Activated CD8-positive, alpha-beta memory T cell treated with anti-CD3 and anti-CD28 coated beads, Interleukin-2, amount 50 U/mL, for 24 hours (primary cell): ENCODE measurements at regions not wholly inside any gene's neighbourhood (a gene's known extent, or its start where the extent isn't known, plus 50 kb on each side); places are given as distances from the start of the nearest gene placed in this dataset.
"Not testable (repeated sequence)": the region's sequence is repeated elsewhere in the genome, so short reads cannot be mapped to it uniquely, and the experiment has no call there.

Source experiments
- DNase-seq: peaks from one replicate; pipeline ENCODE4 v3.0.0-alpha.2; 2020; ENCODE audit errors: extremely low read depth

DNA sequence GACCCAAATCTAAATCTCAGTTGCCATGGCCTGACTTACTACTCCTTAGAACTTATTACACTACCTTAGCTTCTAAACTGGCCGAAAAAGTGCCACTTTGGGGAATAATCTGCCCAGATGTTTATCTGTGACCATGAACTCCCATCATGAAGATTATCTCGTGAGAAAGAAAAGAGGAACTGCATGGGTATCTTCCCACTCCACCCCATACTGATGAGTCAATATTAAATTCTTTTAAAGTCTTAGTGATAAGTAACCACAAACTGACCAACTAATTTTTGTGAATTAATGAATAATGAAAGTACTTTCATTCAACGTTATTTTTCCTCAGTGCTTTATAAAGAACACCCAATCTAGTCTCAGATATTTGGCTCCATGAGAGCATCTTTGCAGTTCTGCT lies 493.5 kb downstream of the EBF1 start:
- DNase-seq: no peak

DNA sequence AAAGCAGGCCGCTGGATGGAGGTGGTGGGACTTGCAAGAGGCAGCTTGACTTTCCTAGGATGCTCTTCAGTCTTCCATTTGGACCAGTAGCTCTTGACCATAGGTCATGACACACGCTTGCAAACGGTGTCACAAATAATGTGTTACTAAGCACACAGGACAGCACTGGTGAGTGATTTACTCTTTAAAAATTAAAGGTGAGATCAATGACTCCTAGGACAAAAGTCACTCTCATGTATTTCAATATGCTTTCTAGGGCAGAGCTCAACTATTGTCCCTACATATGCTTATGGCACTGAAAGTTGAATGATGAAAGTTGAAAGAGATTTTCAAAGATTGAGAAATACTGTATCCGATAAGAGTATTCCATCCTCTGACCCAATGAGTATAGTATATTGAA lies 496.7 kb downstream of the EBF1 start:
- DNase-seq: no peak

DNA sequence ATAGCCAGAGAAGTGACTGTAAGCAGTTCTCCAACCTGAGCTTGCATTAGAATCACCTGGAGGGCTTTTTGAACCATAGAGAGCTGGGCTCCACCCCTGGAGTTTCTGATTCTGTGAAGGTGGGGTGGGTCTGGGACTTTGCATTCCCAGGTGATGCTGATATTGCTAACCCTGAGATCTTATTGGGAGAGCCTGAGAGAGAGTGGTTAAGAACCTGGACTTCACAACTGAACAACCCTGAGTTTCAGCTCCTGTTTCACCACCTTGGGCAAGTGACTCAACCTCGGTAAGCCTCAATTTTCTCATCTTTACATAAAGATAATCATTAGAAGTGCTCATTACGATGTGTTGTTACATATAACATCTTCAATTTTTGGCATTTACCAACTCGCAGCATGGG lies 498.6 kb downstream of the EBF1 start:
- DNase-seq: no peak

DNA sequence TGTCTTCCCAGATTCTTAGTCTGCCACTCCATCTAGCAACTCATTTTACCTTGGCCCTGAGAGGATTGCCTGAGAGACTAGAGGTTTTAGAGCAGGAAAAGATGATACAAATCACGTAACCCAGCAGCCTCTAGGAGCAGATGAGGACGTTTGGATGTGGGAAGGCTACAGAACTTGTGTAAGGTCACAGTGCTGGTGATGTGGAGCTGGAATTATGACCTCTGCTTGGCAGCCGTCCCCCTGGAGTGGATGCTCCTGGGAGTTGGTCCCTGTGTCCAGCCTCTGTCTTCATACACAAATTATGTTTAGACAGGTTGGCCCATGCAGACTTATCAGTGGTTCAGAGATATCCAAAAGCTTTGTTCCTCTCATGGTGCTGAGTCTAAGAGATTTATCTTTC lies 499.0 kb downstream of the EBF1 start:
- no peak for DNase-seq

DNA sequence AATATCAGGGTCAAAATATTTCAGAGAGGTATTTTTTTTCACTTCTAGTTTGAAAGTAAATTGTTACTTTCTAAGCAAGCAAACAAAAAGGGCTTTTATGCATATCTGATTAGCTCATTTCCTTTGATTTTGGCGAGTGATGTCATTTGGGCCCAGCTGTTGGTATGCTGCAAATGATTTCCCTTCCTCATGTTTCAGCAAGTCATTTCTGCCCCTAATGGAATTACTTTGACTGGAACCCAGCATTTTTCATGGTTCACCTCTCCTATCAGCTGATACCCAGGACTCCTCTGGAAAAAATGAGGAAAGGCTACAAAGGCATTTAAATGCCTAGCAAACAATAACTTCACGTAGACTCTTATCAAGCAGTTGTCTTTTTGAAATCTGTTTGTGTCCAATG lies 500.6 kb downstream of the EBF1 start:
- DNase-seq: no peak

DNA sequence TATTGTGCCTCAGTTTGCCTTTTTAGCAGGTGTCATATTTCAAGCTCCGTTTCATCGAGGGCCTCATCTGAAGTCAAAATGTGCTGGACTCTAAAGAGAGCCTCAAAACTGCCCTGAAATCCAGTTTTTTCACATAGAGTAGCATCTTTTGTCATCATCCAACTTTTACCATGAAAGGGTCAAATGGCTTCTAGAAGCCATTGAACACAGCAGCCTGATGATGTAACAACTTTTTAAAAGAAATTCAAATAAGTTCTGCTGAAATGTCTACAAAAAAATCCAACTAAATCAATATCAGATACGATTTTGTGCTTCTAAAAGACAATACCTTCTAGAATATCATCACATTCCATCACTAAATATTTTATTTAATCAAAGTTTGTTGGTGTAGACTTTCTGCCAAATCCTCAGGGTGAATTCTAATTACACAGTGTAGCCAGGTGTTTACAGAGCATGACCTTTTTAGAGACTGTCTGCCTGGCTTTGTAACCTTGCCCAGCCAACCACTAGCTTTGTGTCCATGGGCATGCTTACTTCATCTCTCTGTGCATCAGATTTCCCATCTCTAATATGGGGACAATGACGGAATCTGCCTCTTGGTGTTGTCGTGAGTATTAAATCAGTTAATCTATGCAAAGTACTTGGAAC lies 505.0 kb downstream of the EBF1 start:
- no peak for DNase-seq

DNA sequence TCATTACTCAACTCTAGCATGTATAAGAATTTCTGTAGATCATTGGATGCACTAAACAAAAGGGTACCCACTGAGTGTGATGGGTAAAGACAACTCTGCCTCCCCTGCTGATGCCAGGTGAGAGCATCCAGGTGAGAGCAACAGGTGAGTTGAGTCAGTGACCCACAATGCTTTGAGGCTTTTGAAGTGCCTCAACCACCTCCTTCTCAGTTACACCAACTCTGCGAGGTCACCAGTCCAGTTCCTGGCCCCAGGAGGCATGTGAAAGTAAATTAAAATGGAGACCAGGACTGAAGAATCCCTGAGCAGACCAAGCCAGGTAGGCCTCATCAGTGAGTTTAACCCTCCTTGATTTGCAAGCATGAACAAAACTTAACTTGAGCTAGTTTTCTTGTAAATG lies 505.8 kb downstream of the EBF1 start:
- DNase-seq: no peak

DNA sequence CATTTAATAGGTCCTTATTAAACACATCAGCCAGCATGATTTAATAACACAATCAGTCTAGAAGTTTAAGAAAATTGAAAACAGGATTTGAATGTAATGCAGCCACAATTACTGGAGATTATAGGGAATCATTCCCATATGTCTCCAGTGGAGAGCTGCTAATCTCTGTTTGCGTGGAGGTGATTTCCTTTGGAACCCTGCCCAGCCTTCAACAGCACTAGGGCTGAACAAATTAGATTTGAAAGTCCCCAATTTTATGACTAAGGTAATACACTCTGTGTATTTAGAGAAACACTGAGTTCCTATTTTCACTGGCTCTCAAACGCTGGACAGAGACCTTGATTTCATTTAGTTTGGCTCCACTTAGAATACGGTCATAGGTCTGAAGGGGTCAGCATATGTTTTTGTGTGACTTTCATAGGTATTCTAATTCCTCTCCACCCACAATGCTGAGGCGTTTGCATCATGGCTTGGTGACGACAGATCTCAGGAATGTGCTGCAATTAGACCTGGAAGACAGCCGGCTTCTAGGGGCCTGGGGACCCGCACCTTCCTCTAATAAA lies 508.3 kb downstream of the EBF1 start:
- no peak for DNase-seq

DNA sequence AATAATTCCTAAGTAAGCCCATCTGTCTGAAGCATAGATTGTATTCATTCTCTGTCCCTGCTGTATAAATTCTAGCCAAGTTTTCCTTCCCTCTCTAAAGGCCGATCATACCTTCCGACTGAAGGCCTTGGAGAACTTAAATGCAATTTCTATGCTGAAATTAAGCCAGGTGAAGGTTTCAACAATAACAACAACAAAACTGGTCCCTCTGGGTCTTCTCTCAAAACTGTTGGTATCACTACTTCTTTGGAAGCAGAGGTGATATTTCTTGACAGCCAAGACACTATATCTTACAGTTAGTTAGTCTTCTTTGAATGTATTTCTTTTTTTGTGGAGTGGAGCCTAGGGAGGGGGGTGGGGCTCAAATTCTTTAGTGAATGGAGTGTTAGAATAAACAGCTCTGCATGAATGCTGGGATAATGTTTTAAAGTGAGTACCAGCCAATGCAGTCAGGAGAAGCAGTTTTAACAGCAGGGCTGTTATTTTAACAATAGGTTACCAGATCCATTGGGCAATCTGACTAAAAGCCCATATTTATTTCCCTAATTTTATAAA lies 508.9 kb downstream of the EBF1 start:
- no peak for DNase-seq

DNA sequence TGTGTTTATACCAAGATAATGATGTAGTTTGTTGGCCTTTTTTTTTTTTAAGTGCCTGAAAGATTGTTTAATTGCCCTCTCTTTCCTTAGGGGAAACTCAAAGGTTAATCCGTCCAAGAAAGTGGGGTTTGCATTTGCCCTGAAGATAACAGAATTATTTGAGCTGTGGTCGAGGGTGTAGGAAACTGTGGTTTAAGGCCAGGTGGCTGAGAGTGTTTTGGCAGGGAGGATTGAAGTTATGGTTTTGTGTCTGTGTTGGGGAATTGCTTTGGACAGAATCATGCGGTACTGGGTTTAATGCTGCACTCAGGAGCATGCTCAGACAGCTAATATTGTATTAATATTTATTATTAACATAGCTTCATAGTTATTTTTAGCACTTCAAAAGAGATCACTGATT lies 509.8 kb downstream of the EBF1 start:
- no peak for DNase-seq

DNA sequence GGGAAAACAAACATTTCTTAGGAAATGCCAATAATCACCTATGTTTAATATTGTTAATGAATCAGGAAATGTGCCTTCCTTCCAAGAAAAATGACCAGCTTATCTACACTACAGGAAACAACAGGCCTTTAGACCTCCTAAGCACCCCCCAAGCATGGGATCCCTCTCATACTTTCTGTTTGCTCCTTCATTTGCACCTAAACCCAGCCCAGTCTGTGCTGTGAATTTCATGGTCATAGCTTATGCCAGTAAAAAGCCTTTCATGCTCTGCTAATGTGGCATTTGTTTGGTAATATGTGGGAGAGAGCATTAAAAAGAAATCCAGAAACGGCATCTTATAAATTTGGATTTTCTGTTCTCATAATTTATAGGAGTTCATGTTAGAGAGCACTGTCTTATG lies 511.1 kb downstream of the EBF1 start:
- DNase-seq: no peak

DNA sequence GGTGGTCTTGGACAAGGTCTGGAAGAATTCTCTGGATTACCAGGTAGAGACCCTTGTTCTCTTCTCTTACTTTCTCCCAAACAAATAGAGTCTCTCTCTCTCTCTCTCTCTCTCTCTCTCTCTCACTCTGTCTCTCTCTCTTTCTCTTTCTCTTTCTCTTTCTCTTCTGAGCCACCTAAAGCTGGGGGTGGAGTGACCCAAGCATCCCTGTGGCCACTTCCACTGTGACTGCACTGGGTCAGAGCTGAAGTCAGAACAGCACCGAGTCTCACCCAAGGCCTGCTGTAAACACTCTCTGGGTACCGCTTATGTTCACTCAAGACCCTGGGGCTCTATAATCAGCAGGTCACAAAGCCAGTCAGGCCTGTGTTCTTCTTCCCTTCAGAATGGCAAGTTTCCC lies 513.7 kb downstream of the EBF1 start:
- DNase-seq: no peak

DNA sequence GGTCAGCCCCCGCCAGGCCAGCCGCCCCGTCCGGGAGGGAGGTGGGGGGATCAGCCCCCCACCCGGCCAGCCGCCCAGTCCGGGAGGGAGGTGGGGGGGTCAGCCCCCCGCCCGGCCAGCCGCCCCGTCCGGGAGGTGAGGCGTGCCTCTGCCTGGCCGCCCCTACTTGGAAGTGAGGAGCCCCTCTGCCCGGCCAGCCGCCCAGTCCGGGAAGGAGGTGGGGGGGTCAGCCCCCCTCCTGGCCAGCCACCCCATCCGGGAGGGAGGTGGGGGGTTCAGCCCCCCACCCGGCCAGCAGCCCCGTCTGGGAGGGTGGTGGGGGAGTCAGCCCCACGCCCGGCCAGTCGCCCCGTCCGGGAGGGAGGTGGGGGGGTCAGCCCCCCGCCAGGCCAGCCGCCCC lies 517.0 kb downstream of the EBF1 start:
- not testable (repeated sequence) for DNase-seq

DNA sequence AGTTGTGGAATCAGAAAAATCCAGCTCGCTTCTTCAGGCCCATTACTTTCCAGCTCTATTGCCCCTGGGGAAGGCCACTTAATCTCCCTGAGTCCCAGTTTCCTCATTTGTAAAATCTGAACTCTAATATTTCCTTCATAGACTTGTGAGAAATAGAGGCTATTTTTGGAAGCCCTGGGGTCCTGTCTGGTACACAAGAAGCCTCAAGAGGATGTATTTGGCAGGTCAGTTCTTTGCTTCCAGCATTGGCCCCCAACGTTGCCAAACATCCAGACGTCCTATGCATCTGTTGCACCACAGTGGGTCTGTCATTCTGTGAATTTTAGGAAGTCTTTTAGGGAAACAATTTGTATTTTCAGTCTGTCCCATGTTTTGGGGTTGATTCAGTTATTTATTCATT lies 525.9 kb downstream of the EBF1 start:
- DNase-seq: no peak

DNA sequence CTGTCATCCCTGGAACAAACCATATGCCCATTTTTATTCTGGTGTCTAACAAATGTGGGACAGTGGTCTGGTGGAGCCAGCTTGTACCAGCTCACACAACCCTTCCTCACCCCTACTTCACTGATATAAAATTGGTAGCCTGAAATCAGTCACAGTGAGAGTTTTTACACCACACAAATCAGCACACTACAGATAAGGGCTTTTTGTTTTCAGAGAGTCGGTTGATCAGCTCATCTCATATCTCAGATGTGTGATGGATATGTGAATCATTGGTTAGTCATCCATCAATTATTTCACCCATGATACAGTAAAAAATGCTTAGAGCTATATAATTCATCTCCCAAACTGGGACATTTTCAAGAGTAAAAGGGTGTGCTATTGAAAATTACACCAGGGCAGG lies 529.2 kb downstream of the EBF1 start:
- no peak for DNase-seq

DNA sequence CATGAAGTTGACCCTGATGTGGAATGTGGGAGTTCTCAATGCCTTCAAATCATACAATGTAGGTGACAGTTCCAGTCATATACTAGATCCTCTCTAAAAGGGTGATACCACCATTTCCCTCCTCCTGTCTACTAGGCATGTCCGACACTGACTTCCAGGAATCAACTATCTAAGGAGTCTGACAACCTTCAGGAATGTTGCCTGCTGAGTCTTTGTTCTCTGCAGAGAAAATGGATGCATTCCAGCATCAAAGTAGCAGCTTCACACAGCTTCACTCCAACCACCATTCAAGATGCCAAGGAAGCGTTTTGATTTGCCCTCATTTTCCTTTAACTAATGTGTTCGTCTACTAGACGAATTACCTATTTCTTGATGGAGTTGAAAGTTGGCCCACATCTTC lies 530.2 kb downstream of the EBF1 start:
- no peak for DNase-seq

DNA sequence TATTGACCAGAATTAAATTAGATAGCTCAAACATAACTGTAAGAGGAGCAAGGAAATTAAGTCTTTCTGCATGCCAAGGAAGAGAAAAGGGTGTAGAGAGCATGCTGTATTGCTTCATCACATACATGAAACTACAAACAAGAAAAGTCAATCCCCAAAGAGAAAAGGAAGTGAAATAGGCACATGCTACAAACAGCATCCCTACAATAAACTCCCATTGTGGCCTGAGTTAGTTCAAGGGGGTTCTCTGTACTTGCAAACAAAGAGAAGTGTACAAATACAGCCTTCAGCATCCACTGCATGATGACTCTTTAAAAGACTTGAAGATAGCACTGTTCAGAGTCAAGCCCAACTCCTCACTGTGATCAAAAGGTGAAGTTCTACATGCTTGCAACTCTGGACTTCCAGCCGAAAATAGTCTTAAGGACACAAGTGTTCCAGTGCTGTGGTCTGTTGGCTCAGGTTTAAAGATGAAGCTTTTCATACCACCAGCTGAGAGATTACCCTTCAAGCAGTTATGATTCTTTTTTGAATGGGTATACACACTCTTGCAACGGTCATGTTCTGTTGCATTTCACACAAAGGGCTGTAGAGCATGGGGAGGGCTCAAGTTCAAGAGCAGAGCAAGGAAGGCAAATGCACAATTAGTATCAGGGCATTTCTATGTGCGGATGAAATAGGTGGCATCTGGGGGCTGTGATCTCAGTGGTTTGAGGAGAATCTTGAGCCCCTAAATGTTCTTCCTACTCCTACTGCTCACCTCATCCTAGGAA lies 534.5 kb downstream of the EBF1 start:
- no peak for DNase-seq

DNA sequence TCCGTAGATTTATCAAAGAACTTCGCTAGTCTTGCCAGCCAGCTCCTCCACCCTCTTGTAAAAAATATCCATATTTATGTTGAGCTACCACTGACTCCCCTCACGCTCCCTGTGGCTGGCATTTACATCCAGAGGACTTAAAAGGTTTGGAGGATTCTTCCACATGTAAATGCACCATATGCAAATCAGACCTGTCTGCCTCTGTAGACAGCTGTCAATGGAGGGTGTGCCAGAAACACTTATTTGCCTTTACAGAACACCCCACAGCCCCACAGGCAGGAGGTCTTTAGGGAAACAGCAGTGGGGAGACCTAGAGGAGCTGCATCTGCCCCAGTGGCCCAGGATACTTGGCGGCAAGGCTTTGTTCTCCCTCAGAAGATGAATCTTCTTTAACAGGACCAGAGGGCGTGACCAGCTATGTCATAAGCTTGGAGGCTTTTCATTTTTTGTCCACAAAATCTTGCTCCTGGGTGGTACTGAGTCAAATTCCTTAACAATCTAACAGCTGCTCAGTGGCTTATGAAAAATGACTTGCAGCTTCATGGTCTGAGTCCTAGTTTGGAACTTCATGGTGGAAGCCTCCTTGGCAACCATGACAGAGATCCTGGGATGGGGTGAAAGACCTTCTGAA lies 535.8 kb downstream of the EBF1 start:
- DNase-seq: no peak

DNA sequence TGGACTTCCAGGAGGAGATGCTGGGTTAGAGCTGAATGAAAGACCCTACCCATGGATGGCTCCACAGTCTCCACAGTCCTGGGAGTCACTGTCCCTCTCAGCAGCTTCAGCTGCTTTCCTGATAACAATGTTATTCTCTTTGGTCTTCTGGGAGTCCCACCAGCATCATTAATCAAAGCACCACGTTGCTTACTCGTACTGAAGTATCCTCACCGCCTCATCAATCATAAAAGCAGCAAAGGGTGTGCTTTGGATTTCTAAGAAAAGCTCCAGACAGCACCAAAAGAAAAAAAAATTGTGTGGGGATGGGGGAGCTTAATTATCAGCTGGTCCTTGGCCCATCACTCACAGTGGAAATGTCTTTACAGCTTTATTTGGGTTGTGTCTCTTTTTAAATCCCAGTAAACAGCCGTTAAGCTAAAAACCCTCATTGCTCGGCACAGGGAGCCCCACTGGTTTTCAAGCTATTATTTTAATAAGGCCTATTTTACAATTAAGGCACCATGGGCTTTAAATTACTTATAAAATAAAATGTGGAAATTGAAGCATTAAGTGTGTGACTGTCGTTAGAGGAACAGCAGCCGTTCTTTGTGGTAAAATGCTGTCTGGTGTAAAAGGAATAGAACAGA lies 538.0 kb downstream of the EBF1 start:
- DNase-seq: no peak

DNA sequence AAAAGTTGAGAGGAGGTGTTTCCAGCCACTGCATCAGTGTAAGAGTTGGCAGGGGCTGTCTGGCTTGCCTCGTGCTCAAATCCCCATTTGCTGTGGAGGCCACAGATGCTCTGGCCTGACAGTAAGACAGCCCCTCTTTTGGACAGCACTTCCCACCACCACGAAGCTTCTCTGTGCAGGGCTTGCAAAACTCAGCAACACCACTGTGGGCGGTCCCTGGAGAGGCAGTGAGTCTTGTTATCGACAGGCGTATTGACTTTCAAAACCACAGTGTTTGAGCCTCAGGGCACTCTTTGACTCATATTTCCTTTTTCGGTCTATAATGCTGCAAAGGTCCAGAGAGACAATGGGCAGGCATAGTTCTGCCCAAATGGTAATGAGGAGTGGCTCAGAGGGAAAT lies 539.5 kb downstream of the EBF1 start:
- no peak for DNase-seq

DNA sequence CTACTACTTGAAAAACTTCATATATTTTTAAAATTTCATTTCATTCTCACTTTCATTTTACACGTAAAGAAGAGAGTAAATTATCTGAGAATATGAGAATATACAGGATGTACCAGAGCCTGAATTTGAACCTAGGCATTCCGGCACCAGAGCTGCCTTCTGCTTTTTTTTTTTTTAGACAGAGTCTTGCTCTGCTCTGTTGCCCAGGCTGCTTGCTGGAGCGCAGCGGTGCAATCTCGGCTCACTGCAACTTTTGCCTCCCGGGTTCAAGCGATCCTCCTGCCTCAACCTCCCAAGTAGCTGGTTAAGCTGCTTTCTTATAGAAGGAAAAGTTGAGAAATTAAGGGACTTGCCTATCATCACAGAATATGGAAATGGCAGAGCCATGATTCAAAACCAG lies 540.1 kb downstream of the EBF1 start:
- no peak for DNase-seq

DNA sequence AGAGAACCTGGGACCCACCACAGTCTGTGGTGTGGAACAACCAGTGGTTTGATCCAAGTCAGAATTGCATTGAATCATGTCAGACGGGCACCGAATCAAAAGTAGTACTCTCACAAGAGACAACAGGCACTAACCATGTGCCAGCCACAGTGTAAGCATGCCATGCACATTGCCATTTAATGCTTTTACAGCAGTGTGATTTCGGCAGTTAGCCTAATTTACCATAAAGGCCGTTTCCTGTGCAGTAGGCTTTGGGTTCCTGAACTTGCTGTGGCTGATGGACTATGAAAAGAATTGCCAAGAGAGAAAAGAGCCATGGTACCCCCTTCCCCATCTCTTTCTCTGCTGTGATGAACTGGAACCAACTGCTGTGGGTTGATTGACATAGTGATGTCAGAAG lies 540.6 kb downstream of the EBF1 start:
- DNase-seq: no peak
